ENCODE measurements at regions not wholly inside any gene's neighbourhood (a gene's known extent, or its start where the extent isn't known, plus 50 kb on each side); places are given as distances from the start of the nearest gene placed in this dataset.

- TF ChIP-seq CTCF (IDR thresholded peaks at IDR 0.05) = no peak
Observed at GRCh38 chr2:139439100-139439499, 658.9 kb upstream of the NXPH2 start.

- no peak for TF ChIP-seq CTCF (IDR thresholded peaks at IDR 0.05)
Observed at GRCh38 chr2:139438478-139438877, 658.3 kb upstream of the NXPH2 start.

- TF ChIP-seq CTCF (IDR thresholded peaks at IDR 0.05) = no peak
Observed at GRCh38 chr2:139427164-139427563, 647.0 kb upstream of the NXPH2 start.

- TF ChIP-seq CTCF (IDR thresholded peaks at IDR 0.05) = no peak
Observed at GRCh38 chr2:139424101-139424500, 643.9 kb upstream of the NXPH2 start.

- no peak for TF ChIP-seq CTCF (IDR thresholded peaks at IDR 0.05)
Observed at GRCh38 chr2:139411236-139411635, 631.0 kb upstream of the NXPH2 start.

GRCh38 chr2:139409212-139409611, 629.0 kb upstream of the NXPH2 start:
- TF ChIP-seq CTCF (IDR thresholded peaks at IDR 0.05) = no peak

GRCh38 chr2:139403948-139404347, 623.8 kb upstream of the NXPH2 start:
- TF ChIP-seq CTCF (IDR thresholded peaks at IDR 0.05) = no peak

GRCh38 chr2:139394801-139395200, 614.6 kb upstream of the NXPH2 start:
- no peak for TF ChIP-seq CTCF (IDR thresholded peaks at IDR 0.05)
